Mucosa of stomach (tissue), 1 donor: ENCODE measurements at regions not wholly inside any gene's neighbourhood (a gene's known extent, or its start where the extent isn't known, plus 50 kb on each side); places are given as distances from the start of the nearest gene placed in this dataset.

ENCODE experiments used
- H3K27me3 ChIP-seq: one replicate; pipeline ENCODE4 v1.7.0; 2013; ENCODE audit warnings: mild to moderate bottlenecking, low read length; ENCODE audit not compliant: control insufficient read depth, insufficient read depth
- H3K36me3 ChIP-seq: one replicate; pipeline ENCODE4 v1.7.0; 2013; ENCODE audit warnings: low read length; ENCODE audit not compliant: control insufficient read depth, insufficient read depth
- H3K4me1 ChIP-seq: one replicate; pipeline ENCODE4 v1.7.0; 2013; ENCODE audit warnings: mild to moderate bottlenecking, low read length; ENCODE audit not compliant: control insufficient read depth, insufficient read depth
- H3K4me3 ChIP-seq: one replicate; pipeline ENCODE4 v1.7.0; 2013; ENCODE audit warnings: low read length
- H3K9ac ChIP-seq: one replicate; pipeline ENCODE4 v1.7.0; 2013; ENCODE audit warnings: mild to moderate bottlenecking, low read length, moderate library complexity
- H3K9me3 ChIP-seq: one replicate; pipeline ENCODE4 v1.7.0; 2013; ENCODE audit warnings: mild to moderate bottlenecking, low read length, moderate library complexity; ENCODE audit not compliant: control insufficient read depth
- donor health status: Pancreatic carcinoma.

DNA sequence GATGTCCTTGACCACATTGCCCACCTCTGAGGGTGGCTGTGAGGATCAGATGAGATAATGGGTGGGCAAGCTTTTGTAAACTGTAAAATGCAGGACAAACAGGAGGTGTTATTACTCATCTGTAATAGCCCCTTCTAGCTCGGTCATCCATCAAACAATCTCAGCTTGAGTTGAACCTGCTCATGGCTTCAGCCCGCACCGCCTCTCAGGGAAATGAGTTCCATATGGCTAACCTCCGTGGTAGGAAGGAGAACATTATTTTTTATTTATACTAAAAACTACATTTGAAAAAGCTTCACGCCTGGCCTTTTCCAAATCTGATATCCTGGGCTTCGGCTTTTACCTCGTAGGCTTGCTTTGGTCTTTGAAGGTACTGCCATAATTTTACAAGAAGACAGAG is 116.2 kb upstream of the USP24 start:
- Histone ChIP-seq H3K4me1 (no peaks in the 10 kb centered on the region), H3K36me3 (no peaks in the 10 kb centered on the region), H3K4me3 (no peak overlapping the region), H3K9me3 (no peaks in the 10 kb centered on the region), H3K27me3 (peaks cover 4% of the 10 kb centered on the region), H3K9ac (no peak overlapping the region)

DNA sequence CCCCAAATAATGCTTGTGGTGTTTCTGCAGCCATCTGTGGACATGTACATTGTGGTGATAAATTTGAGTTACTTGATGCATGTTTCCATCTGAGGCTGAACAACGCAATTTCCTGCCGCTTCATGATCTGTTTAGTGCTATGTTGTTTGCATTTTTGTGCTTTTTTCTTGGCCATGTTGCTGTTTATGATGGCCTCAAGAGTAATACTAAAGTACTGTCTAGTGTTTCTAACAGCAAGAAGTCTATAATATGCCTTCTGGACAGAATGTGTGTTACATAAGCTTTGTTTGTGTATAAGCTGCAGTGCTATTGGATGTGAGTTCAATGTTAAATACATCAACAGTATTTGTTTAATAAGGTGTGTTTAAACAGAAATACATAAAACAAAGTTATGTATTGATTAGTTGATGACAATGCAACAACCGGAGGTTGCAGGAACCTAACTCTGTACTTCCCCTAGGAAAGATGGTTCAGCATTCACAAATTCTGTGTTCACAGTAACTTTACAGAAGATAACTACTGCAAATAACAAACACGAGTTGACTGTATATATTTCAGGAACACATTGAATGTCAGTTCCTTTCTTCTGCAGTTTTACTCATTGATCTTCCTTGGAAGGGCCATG is 114.8 kb upstream of the USP24 start:
- Histone ChIP-seq H3K4me3 (no peak overlapping the region), H3K36me3 (no peaks in the 10 kb centered on the region), H3K27me3 (peaks cover 4% of the 10 kb centered on the region), H3K4me1 (no peaks in the 10 kb centered on the region), H3K9me3 (no peaks in the 10 kb centered on the region), H3K9ac (no peak overlapping the region)

DNA sequence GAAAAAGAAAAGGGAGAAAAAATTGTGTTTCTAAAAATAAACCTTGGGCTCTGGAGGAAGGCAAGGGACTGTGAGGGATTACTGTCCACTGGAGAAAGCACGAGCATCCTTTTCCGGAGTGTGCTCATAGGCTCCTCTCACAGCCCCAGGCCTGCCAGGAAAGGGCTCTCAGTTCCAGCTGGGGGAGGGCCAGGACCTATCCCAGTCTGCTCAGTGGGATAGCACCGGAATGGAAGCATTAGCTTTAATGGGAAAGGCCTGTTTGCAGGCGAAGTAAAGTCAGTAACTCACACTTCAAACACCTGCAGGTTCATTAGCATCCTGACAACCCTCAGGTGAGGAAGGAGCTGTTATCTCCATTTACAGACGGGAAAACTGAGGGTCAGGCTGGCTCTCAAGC is 113.9 kb upstream of the USP24 start:
- Histone ChIP-seq H3K27me3 (no peaks in the 10 kb centered on the region), H3K4me1 (no peaks in the 10 kb centered on the region)

GRCh38 chr1:55326496-55327243 is 111.5 kb upstream of the USP24 start:
- Histone ChIP-seq H3K4me1 (no peaks in the 10 kb centered on the region), H3K9me3 (no peaks in the 10 kb centered on the region), H3K27me3 (no peaks in the 10 kb centered on the region), H3K36me3 (no peaks in the 10 kb centered on the region), H3K9ac (no peak overlapping the region), H3K4me3 (no peak overlapping the region)

More for the DNA sequence above, 113.9 kb upstream of the USP24 start:
- H3K9ac ChIP-seq, result no peak overlapping the region
- no peak overlapping the region for H3K4me3 ChIP-seq
- H3K36me3 ChIP-seq, result no peaks in the 10 kb centered on the region
- H3K9me3 ChIP-seq, result no peaks in the 10 kb centered on the region

DNA sequence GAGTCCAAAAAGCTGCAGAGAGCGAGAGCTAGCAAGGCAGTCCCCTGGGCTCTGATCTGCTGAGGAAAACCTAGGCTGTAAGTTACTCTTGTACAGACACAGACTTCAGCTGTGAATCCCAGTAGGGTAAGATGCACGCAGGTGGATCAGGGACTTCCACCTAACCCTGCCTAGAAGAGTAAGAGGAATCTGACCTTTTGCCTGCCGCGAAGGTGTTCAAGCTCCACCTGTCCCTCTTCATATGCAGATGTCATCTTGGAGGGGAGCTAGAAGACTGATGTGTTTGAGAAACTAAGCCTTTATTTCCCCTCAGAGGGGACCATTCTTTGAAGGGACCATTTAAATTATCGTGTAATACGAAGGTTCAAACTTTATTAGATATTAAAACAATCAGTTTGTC is 108.6 kb upstream of the USP24 start:
- Histone ChIP-seq H3K36me3 (no peaks in the 10 kb centered on the region), H3K4me1 (no peaks in the 10 kb centered on the region), H3K4me3 (no peak overlapping the region), H3K9me3 (no peaks in the 10 kb centered on the region), H3K9ac (no peak overlapping the region), H3K27me3 (no peaks in the 10 kb centered on the region)

GRCh38 chr1:55322842-55323241 is 107.7 kb upstream of the USP24 start:
- Histone ChIP-seq H3K4me1 (no peaks in the 10 kb centered on the region), H3K9ac (no peak overlapping the region), H3K36me3 (no peaks in the 10 kb centered on the region), H3K9me3 (no peaks in the 10 kb centered on the region), H3K27me3 (no peaks in the 10 kb centered on the region), H3K4me3 (no peak overlapping the region)

- H3K27me3 ChIP-seq, result no peaks in the 10 kb centered on the region
- no peaks in the 10 kb centered on the region for H3K36me3 ChIP-seq
- H3K4me3 ChIP-seq, result no peak overlapping the region
- no peaks in the 10 kb centered on the region for H3K4me1 ChIP-seq
- H3K9me3 ChIP-seq, result no peaks in the 10 kb centered on the region
- no peak overlapping the region for H3K9ac ChIP-seq
Measured at GRCh38 chr1:55321942-55322341, 106.8 kb upstream of the USP24 start.

GRCh38 chr1:55320891-55321290 is 105.7 kb upstream of the USP24 start:
- Histone ChIP-seq H3K4me1 (no peaks in the 10 kb centered on the region), H3K9ac (no peak overlapping the region), H3K27me3 (no peaks in the 10 kb centered on the region), H3K9me3 (no peaks in the 10 kb centered on the region), H3K4me3 (no peak overlapping the region), H3K36me3 (no peaks in the 10 kb centered on the region)

GRCh38 chr1:55318116-55318817 is 103.1 kb upstream of the USP24 start:
- Histone ChIP-seq H3K9me3 (no peaks in the 10 kb centered on the region), H3K9ac (no peak overlapping the region), H3K4me3 (no peak overlapping the region), H3K36me3 (no peaks in the 10 kb centered on the region), H3K27me3 (no peaks in the 10 kb centered on the region), H3K4me1 (no peaks in the 10 kb centered on the region)

- no peaks in the 10 kb centered on the region for H3K27me3 ChIP-seq
- no peaks in the 10 kb centered on the region for H3K36me3 ChIP-seq
- H3K9ac ChIP-seq, result no peak overlapping the region
- H3K4me1 ChIP-seq, result no peaks in the 10 kb centered on the region
- no peak overlapping the region for H3K4me3 ChIP-seq
- no peaks in the 10 kb centered on the region for H3K9me3 ChIP-seq
Measured at GRCh38 chr1:55317673-55318072, 102.5 kb upstream of the USP24 start.

DNA sequence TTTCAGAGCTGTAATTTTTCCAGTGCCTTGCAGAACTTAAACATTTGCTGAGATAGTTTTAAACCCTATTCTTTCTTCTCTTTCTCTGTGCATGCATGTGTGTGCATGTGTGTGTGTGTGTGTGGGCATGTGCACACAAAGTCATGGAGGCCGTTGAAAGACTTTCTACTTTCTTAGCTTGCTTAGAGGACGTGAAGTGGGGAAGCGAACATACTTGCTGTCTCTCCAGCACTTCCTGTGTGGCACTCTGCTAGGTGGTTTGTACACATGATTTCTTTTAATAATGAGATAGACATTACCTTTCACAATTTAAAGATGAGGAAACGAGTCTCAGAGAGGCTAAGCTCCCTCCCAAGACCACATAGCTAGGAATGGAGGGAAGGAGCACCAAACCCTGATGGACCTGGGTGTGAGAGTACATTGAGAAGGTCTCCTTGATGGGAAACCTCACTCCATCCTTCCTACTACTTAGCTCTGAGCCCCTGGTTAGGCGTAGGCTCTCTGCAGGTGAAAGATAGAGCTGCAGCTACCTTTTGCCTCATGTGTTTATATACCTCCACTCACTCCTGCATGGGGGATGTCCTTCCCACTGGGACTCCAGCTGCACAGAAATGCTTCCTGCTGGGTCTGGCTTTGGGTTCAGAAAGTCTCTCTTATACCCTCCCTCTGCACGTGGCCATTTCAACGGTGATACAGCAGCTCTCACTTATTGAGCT is 101.9 kb upstream of the USP24 start:
- Histone ChIP-seq H3K9ac (no peak overlapping the region), H3K4me3 (no peak overlapping the region), H3K9me3 (no peaks in the 10 kb centered on the region), H3K4me1 (no peaks in the 10 kb centered on the region), H3K27me3 (no peaks in the 10 kb centered on the region), H3K36me3 (no peaks in the 10 kb centered on the region)

GRCh38 chr1:55316502-55316901 is 101.3 kb upstream of the USP24 start:
- H3K27me3 ChIP-seq, result no peaks in the 10 kb centered on the region
- H3K9me3 ChIP-seq, result no peaks in the 10 kb centered on the region
- H3K4me1 ChIP-seq, result no peaks in the 10 kb centered on the region
- H3K9ac ChIP-seq, result no peak overlapping the region
- H3K4me3 ChIP-seq, result no peak overlapping the region
- no peaks in the 10 kb centered on the region for H3K36me3 ChIP-seq
